Fibroblast of skin of right biceps (primary cell): ENCODE measurements at regions not wholly inside any gene's neighbourhood (a gene's known extent, or its start where the extent isn't known, plus 50 kb on each side); places are given as distances from the start of the nearest gene placed in this dataset.
"Not testable (repeated sequence)": the region's sequence is repeated elsewhere in the genome, so short reads cannot be mapped to it uniquely, and the experiment has no call there.

Source experiments
- DNase-seq: peaks from one replicate; pipeline ENCODE4 v3.0.0-alpha.2; 2013

DNA sequence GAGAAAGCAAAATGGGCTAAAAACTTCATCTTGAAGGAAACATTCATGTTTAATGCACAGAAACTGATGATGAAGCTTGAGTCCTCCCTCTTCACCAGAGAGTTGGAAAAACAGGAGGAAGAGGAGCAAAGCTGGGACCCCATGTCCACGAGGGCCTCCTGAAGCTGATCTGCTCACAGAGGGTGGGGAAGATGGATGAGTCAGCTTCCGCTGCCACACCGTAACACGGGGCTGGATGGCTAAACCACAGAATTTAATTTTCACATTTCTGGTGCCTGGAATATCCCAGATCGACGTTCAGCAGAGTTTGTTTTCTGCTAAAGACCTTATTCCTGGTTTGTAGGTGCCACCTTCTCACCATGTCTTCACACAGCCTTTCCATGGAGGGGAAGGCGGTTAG, 634.4 kb downstream of the RPIA start:
- not testable (repeated sequence) for DNase-seq

DNA sequence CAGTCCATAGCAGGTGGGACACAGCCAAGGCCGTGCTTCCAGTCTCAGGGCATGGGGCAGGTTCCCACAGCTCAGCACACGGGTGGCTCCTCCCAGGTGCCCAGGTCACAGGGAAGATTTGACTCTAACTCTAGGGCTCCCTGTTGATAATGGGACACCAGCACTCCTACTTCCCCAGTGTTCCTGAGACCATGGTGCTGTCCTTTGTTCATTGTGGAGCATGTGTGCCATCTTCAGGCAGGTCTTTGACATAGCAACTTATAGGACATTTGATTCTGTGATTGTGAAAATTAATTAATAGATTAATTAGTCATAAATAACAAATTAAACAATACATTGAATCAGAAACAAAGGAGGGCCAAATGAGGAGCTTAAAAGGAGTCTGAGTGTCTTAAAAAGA, 635.0 kb downstream of the RPIA start:
- DNase-seq: not testable (repeated sequence)

DNA sequence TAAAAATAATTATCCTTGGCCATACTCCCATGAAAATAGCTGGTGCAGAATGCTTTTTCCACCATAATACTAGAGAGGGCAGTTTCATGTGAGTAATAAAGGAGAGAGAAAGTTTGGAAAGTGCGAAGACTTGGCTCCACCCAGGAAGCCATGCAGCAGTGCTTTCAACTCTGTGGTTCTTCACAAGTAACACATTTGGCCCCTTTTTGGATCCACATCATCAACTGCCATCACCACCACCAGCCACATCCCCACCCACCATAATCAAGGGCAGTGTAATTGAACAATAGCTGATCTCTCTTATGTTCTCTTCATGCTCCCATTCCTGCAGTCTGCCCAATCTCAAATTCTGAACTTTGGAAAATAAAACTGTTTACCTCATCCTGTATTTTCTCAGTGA, 637.3 kb downstream of the RPIA start:
- not testable (repeated sequence) for DNase-seq
